GM12878 (cell line): ENCODE measurements at regions not wholly inside any gene's neighbourhood (a gene's known extent, or its start where the extent isn't known, plus 50 kb on each side); places are given as distances from the start of the nearest gene placed in this dataset.

ENCODE experiments used
- ATAC-seq: fragments of 200-7000 bp; cut with Tn5 transposase; 3 replicates; pipeline ENCODE4 v1.9.1; 2020; ENCODE audit warnings: mild to moderate bottlenecking, moderate library complexity
- BruUV-seq: library from RNA; stranded (reverse); fragments of 400-500 nt; replicated peaks from 2 replicates; lab custom pipeline; 2021; lab: Mats Ljungman, UMichigan
- CTCF ChIA-PET: fragments of 300-600 bp; sonication (Branson Sonifier 250); formaldehyde crosslinking; extraction: SDS; loops from one replicate; lab custom pipeline; 2021; ENCODE audit warnings: inconsistent platforms; lab: Yijun Ruan, JAX
- POLR2A ChIA-PET: fragments of 350-600 bp; formaldehyde crosslinking; extraction: SDS; loops from one replicate; lab custom pipeline; 2021; ENCODE audit warnings: inconsistent platforms; lab: Charles Lee
- RAD21 ChIA-PET: fragments of 300-600 bp; sonication (Branson Sonifier 250); formaldehyde crosslinking; loops from one replicate; lab custom pipeline; 2023; ENCODE audit warnings: antibody characterized with exemption; ENCODE audit not compliant: unreplicated experiment; lab: Charles Lee
- SMC1A ChIA-PET: fragments of 300-600 bp; sonication (Branson Sonifier 250); formaldehyde crosslinking; loops from one replicate; lab custom pipeline; 2023; ENCODE audit not compliant: unreplicated experiment, uncharacterized antibody; lab: Charles Lee
- DNase-seq: peaks from one replicate; pipeline ENCODE4 v3.0.0-alpha.2; 2011; ENCODE audit warnings: low read depth, low spot score
- FAIRE-seq: peaks from 3 replicates; lab custom pipeline; 2011; peaks lifted over from hg19 to GRCh38; lab: Jason Lieb, UNC
- H2AFZ ChIP-seq: 2 replicates; pipeline ENCODE4 v1.6.0; 2011; ENCODE audit warnings: low read depth, low read length, control low read depth; ENCODE audit not compliant: control insufficient read depth
- H3K27ac ChIP-seq: 2 replicates; pipeline ENCODE4 v1.5.1; 2011; ENCODE audit warnings: control low read depth; ENCODE audit not compliant: control insufficient read depth, insufficient read depth
- H3K27me3 ChIP-seq, 2 experiments: replicated peaks in 1 of 2; 2 replicates each; pipeline versions ENCODE4 v1.6.0 to v1.6.1; 2011; ENCODE audit warnings: low read length in 1 of 2; ENCODE audit not compliant: control insufficient read depth in 2 of 2, insufficient read depth in 2 of 2
- H3K36me3 ChIP-seq, 2 experiments: 2 replicates each; pipeline ENCODE4 v1.5.1; 2011; ENCODE audit warnings: low read length in 1 of 2; ENCODE audit not compliant: control insufficient read depth in 2 of 2, insufficient read depth in 2 of 2
- H3K4me1 ChIP-seq: 2 replicates; pipeline ENCODE4 v1.6.1; 2011; ENCODE audit warnings: mild to moderate bottlenecking, low read length, moderate library complexity, mixed read lengths; ENCODE audit not compliant: control insufficient read depth, insufficient read depth
- H3K4me2 ChIP-seq: 2 replicates; pipeline ENCODE4 v1.6.0; 2011; ENCODE audit warnings: control low read depth; ENCODE audit not compliant: control insufficient read depth, insufficient read depth
- H3K4me3 ChIP-seq: fragments of 200-600 bp; sonication (generic); 2 replicates; pipeline ENCODE4 v1.5.1; 2016
- H3K79me2 ChIP-seq: 2 replicates; pipeline ENCODE4 v1.6.0; 2011; ENCODE audit warnings: low read length; ENCODE audit not compliant: control insufficient read depth, insufficient read depth
- H3K9ac ChIP-seq: 2 replicates; pipeline ENCODE4 v1.8.0; 2011; ENCODE audit warnings: low read length, control low read depth, mixed read lengths; ENCODE audit not compliant: control insufficient read depth, insufficient read depth
- H3K9me3 ChIP-seq: replicated peaks from 3 replicates; pipeline ENCODE4 v1.5.1; 2011; ENCODE audit warnings: mild to moderate bottlenecking, low read length; ENCODE audit not compliant: control insufficient read depth, insufficient read depth
- H4K20me1 ChIP-seq: 2 replicates; pipeline ENCODE4 v1.6.0; 2011; ENCODE audit not compliant: control insufficient read depth, insufficient read depth
- DPF2 ChIP-seq: fragments of 450-650 bp; IDR thresholded peaks from 2 replicates; pipeline ENCODE4 v1.6.1; 2017; ENCODE audit warnings: mild to moderate bottlenecking
- EZH2 ChIP-seq: IDR thresholded peaks from 2 replicates; pipeline ENCODE4 v1.6.1; 2012; ENCODE audit warnings: low read depth, mild to moderate bottlenecking, control low read depth, inconsistent platforms, low read length, borderline replicate concordance; ENCODE audit not compliant: control insufficient read depth
- JUND ChIP-seq: IDR thresholded peaks from 2 replicates; pipeline ENCODE4 v1.6.1; 2012; ENCODE audit warnings: low read depth, mild to moderate bottlenecking, low read length, improper control_type of control experiment, moderate library complexity
- KLF5 ChIP-seq: fragments of 450-650 bp; IDR thresholded peaks from 2 replicates; pipeline ENCODE4 v1.6.1; 2014; ENCODE audit warnings: mild to moderate bottlenecking; ENCODE audit not compliant: partially characterized antibody
- RELA ChIP-seq: fragments of 450-650 bp; IDR thresholded peaks from 2 replicates; pipeline ENCODE4 v1.8.0; 2014; ENCODE audit warnings: borderline replicate concordance; ENCODE audit not compliant: partially characterized antibody
- REST ChIP-seq: IDR thresholded peaks from 2 replicates; pipeline ENCODE4 v1.6.1; 2012; ENCODE audit warnings: mild to moderate bottlenecking, low read depth, low read length
- SKIL ChIP-seq: fragments of 450-650 bp; IDR thresholded peaks from 2 replicates; pipeline ENCODE4 v1.6.1; 2017; ENCODE audit warnings: mild to moderate bottlenecking, low read depth, inconsistent platforms; ENCODE audit not compliant: poor library complexity, severe bottlenecking
- SPI1 ChIP-seq: IDR thresholded peaks from 2 replicates; pipeline ENCODE4 v1.6.1; 2011; ENCODE audit warnings: low read depth, mild to moderate bottlenecking, low read length, moderate library complexity, borderline replicate concordance; ENCODE audit not compliant: insufficient read depth
- WGBS: methylation state at CpG from one replicate; pipeline ENCODE4 v1.1.6; 2016; ENCODE audit warnings: low lambda C conversion rate; ENCODE audit not compliant: insufficient replicate concordance, insufficient coverage; ENCODE audit errors: missing lambda C conversion rate; 5-methylcytosine and 5-hydroxymethylcytosine counted together
- in situ Hi-C: fragments of 300-500 bp; cut with MboI; formaldehyde crosslinking; loops from 9 replicates; pipeline ENCODE4 v1.14.3; 2018; ENCODE audit warnings: mixed read lengths
- intact Hi-C: fragments of 100-400 bp; cut with micrococcal nuclease; formaldehyde crosslinking; loops from one replicate; pipeline ENCODE4 v1.14.2; 2022; ENCODE audit not compliant: unreplicated experiment
- TF ChIP-seq, protein P1 (sequence below): fragments of 150-350 bp; IDR thresholded peaks from 2 replicates; pipeline ENCODE4 v1.6.1; 2016; ENCODE audit warnings: low read depth, low read length
- TF ChIP-seq, protein P2 (sequence below): IDR thresholded peaks from 2 replicates; pipeline ENCODE4 v1.6.1; 2011; ENCODE audit warnings: low read depth, low read length, improper control_type of control experiment, borderline replicate concordance

DNA sequence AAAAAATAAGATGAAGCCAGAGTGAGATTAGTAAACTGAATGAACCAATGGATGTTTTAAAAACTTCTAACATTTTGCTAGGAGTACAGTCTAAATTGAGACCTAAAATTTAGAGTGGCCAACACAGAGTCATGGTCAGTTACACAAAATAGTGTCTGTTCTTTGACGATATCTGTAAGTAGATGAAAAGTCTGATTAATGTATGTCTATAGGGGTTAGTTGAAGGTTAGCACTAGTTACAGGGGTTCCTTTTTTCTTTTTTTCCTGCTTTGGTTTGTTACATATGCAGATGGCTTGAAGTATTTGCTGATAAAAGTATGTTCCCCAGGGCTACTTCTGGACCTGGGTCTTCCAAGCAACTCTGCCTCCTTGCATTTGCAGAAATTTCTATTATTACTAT, 90.1 kb upstream of the MTPN start (continued):
- TF ChIP-seq RELA (no peak), EZH2 (no peak)
- TF ChIP-seq, protein P1, sequence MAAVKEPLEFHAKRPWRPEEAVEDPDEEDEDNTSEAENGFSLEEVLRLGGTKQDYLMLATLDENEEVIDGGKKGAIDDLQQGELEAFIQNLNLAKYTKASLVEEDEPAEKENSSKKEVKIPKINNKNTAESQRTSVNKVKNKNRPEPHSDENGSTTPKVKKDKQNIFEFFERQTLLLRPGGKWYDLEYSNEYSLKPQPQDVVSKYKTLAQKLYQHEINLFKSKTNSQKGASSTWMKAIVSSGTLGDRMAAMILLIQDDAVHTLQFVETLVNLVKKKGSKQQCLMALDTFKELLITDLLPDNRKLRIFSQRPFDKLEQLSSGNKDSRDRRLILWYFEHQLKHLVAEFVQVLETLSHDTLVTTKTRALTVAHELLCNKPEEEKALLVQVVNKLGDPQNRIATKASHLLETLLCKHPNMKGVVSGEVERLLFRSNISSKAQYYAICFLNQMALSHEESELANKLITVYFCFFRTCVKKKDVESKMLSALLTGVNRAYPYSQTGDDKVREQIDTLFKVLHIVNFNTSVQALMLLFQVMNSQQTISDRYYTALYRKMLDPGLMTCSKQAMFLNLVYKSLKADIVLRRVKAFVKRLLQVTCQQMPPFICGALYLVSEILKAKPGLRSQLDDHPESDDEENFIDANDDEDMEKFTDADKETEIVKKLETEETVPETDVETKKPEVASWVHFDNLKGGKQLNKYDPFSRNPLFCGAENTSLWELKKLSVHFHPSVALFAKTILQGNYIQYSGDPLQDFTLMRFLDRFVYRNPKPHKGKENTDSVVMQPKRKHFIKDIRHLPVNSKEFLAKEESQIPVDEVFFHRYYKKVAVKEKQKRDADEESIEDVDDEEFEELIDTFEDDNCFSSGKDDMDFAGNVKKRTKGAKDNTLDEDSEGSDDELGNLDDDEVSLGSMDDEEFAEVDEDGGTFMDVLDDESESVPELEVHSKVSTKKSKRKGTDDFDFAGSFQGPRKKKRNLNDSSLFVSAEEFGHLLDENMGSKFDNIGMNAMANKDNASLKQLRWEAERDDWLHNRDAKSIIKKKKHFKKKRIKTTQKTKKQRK: no peak

GRCh38 chr7:136066304-136067143, 89.4 kb upstream of the MTPN start:
- no TSS peak for BruUV-seq
- CTCF ChIA-PET: no interaction called here
- TF ChIP-seq REST (no peak), KLF5 (no peak), SKIL (no peak), JUND (no peak), DPF2 (no peak), SPI1 (no peak)
- TF ChIP-seq, protein P2, sequence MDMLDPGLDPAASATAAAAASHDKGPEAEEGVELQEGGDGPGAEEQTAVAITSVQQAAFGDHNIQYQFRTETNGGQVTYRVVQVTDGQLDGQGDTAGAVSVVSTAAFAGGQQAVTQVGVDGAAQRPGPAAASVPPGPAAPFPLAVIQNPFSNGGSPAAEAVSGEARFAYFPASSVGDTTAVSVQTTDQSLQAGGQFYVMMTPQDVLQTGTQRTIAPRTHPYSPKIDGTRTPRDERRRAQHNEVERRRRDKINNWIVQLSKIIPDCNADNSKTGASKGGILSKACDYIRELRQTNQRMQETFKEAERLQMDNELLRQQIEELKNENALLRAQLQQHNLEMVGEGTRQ: no peak

More at GRCh38 chr7:136066304-136067143, 89.4 kb upstream of the MTPN start:
- no peak for ATAC-seq
- no peak for DNase-seq
- in situ Hi-C loops (no loop called here), intact Hi-C loops (no loop called here)
- no peaks in the 10 kb centered on the region for H3K27me3 ChIP-seq
- H3K79me2 ChIP-seq: no peaks in the 10 kb centered on the region
- no peak overlapping the region for H3K9ac ChIP-seq
- no peak for FAIRE-seq
- H4K20me1 ChIP-seq: no peaks in the 10 kb centered on the region
- H3K4me2 ChIP-seq: no peak overlapping the region
- H3K36me3 ChIP-seq: no peaks in the 10 kb centered on the region
- H3K4me1 ChIP-seq: no peaks in the 10 kb centered on the region
- RAD21 ChIA-PET: no interaction called here
- no peak overlapping the region for H2AFZ ChIP-seq
- 70% methylated on average over 16 of the region's 16 CpGs for WGBS
- no peak overlapping the region for H3K4me3 ChIP-seq
- no peaks in the 10 kb centered on the region for H3K9me3 ChIP-seq
- no peak overlapping the region for H3K27ac ChIP-seq
- POLR2A ChIA-PET: no interaction called here
- SMC1A ChIA-PET: no interaction called here
